ENCODE measurements at regions not wholly inside any gene's neighbourhood (a gene's known extent, or its start where the extent isn't known, plus 50 kb on each side); places are given as distances from the start of the nearest gene placed in this dataset.

GRCh38 chr4:122531514-122531913, 75.0 kb upstream of the IL2 start:
- Histone ChIP-seq H3K4me1 (no peaks in the 10 kb centered on the region), H3K4me2 (no peak overlapping the region), H3K9me3 (no peaks in the 10 kb centered on the region), H3K4me3 (no peak overlapping the region), H3K27ac (no peak overlapping the region)
- TF ChIP-seq RFX5 (IDR thresholded peaks at IDR 0.05) = no peak
- no peak for TF ChIP-seq EHF (CRISPR knock-in tag; IDR thresholded peaks at IDR 0.05)
- TF ChIP-seq ZSCAN20 (CRISPR knock-in tag; IDR thresholded peaks at IDR 0.05) = no peak
- TF ChIP-seq FOSB (CRISPR knock-in tag; IDR thresholded peaks at IDR 0.05) = no peak
- no peak for TF ChIP-seq ZNF302 (CRISPR knock-in tag; IDR thresholded peaks at IDR 0.05)
- TF ChIP-seq, protein P1, sequence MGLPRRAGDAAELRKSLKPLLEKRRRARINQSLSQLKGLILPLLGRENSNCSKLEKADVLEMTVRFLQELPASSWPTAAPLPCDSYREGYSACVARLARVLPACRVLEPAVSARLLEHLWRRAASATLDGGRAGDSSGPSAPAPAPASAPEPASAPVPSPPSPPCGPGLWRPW (IDR thresholded peaks at IDR 0.05) = no peak
- no peak for TF ChIP-seq FOSL2 (IDR thresholded peaks at IDR 0.05)
- no peak for TF ChIP-seq FOSL2 (CRISPR knock-in tag; IDR thresholded peaks at IDR 0.05)
- no peak for TF ChIP-seq HEYL (CRISPR knock-in tag; IDR thresholded peaks at IDR 0.05)
- no peak for TF ChIP-seq MYC (IDR thresholded peaks at IDR 0.05; ENCODE audit: borderline replicate concordance, low read length)
- no peak for TF ChIP-seq RARB (CRISPR knock-in tag; IDR thresholded peaks at IDR 0.05)
- TF ChIP-seq TFCP2L1 (CRISPR knock-in tag; IDR thresholded peaks at IDR 0.05) = no peak
- TF ChIP-seq, protein P2, sequence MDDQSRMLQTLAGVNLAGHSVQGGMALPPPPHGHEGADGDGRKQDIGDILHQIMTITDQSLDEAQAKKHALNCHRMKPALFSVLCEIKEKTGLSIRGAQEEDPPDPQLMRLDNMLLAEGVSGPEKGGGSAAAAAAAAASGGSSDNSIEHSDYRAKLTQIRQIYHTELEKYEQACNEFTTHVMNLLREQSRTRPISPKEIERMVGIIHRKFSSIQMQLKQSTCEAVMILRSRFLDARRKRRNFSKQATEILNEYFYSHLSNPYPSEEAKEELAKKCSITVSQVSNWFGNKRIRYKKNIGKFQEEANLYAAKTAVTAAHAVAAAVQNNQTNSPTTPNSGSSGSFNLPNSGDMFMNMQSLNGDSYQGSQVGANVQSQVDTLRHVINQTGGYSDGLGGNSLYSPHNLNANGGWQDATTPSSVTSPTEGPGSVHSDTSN (IDR thresholded peaks at IDR 0.05) = no peak
- no peak for TF ChIP-seq CBX2 (IDR thresholded peaks at IDR 0.05; ENCODE audit: borderline replicate concordance, low read depth)
- TF ChIP-seq RCOR1 (IDR thresholded peaks at IDR 0.05; ENCODE audit: low read depth, low read length) = no peak
- TF ChIP-seq CBX8 (IDR thresholded peaks at IDR 0.05) = no peak
- no peak for TF ChIP-seq KDM1A (IDR thresholded peaks at IDR 0.05; ENCODE audit: low read depth)
- DNase-seq (ENCODE audit: low read depth in 1 of 2, low spot score in 1 of 2) (no peak), ATAC-seq (no peak), FAIRE-seq (no peak)
- 6% methylated on average over 2 of the region's 3 CpGs for WGBS (ENCODE audit: missing lambda C conversion rate)
- ChIA-PET CTCF (no interaction called here), POLR2A (no interaction called here)

GRCh38 chr4:122531038-122531437, 74.5 kb upstream of the IL2 start:
- no peak for FAIRE-seq

GRCh38 chr4:122528879-122529278, 72.4 kb upstream of the IL2 start:
- no peaks in the 10 kb centered on the region for H3K4me1 ChIP-seq
- no peak overlapping the region for H3K27ac ChIP-seq
- WGBS (ENCODE audit: missing lambda C conversion rate) = 5% methylated on average over 3 of the region's 3 CpGs
- H3K9me3 ChIP-seq = no peaks in the 10 kb centered on the region; the same call in 2 of the 3 replicates
- no peak overlapping the region for H3K4me2 ChIP-seq
- no peak overlapping the region for H3K4me3 ChIP-seq
- DNase-seq (ENCODE audit: low read depth in 1 of 2, low spot score in 1 of 2) (no peak), ATAC-seq (no peak), FAIRE-seq (no peak)
- ChIA-PET CTCF (no interaction called here), POLR2A (no interaction called here)
- TF ChIP-seq RAD21 (conservative IDR thresholded peaks at IDR 0.05 in 1 of 2, IDR thresholded peaks at IDR 0.05 in 1 of 2) (no peak), PHF8 (IDR thresholded peaks at IDR 0.05; ENCODE audit: borderline replicate concordance, low read depth) (no peak), HOXA7 (CRISPR knock-in tag; IDR thresholded peaks at IDR 0.05) (no peak), EHF (CRISPR knock-in tag; IDR thresholded peaks at IDR 0.05) (no peak), CHD2 (IDR thresholded peaks at IDR 0.05; ENCODE audit: low read length, partially characterized antibody) (no peak), ATOH8 (CRISPR knock-in tag; IDR thresholded peaks at IDR 0.05; ENCODE audit: low read depth) (no peak), RCOR1 (IDR thresholded peaks at IDR 0.05; ENCODE audit: low read depth, low read length) (no peak), FOSB (CRISPR knock-in tag; IDR thresholded peaks at IDR 0.05) (no peak), EP300 (IDR thresholded peaks at IDR 0.05) (no peak), FOXS1 (CRISPR knock-in tag; IDR thresholded peaks at IDR 0.05) (no peak), CBX2 (IDR thresholded peaks at IDR 0.05; ENCODE audit: borderline replicate concordance, low read depth) (no peak)
- TF ChIP-seq, protein P3, sequence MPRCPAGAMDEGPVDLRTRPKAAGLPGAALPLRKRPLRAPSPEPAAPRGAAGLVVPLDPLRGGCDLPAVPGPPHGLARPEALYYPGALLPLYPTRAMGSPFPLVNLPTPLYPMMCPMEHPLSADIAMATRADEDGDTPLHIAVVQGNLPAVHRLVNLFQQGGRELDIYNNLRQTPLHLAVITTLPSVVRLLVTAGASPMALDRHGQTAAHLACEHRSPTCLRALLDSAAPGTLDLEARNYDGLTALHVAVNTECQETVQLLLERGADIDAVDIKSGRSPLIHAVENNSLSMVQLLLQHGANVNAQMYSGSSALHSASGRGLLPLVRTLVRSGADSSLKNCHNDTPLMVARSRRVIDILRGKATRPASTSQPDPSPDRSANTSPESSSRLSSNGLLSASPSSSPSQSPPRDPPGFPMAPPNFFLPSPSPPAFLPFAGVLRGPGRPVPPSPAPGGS (IDR thresholded peaks at IDR 0.05) = no peak
- TF ChIP-seq, protein P4, sequence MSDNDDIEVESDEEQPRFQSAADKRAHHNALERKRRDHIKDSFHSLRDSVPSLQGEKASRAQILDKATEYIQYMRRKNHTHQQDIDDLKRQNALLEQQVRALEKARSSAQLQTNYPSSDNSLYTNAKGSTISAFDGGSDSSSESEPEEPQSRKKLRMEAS (IDR thresholded peaks at IDR 0.05) = no peak

More at GRCh38 chr4:122531038-122531437, 74.5 kb upstream of the IL2 start:
- CTCF ChIA-PET = no interaction called here
- POLR2A ChIA-PET = no interaction called here
- no peaks in the 10 kb centered on the region for H3K9me3 ChIP-seq
- H3K4me3 ChIP-seq = no peak overlapping the region
- no peak for DNase-seq (ENCODE audit: low read depth in 1 of 2, low spot score in 1 of 2)
- no peak overlapping the region for H3K4me2 ChIP-seq
- no peak overlapping the region for H3K27ac ChIP-seq
- WGBS (ENCODE audit: missing lambda C conversion rate) = 38% methylated on average over 1 of the region's 1 CpG
- ATAC-seq = no peak
- H3K4me1 ChIP-seq = no peaks in the 10 kb centered on the region
- TF ChIP-seq CTCF (IDR thresholded peaks at IDR 0.05) (no peak), FOXS1 (CRISPR knock-in tag; IDR thresholded peaks at IDR 0.05) (no peak), SMC3 (IDR thresholded peaks at IDR 0.05) (no peak), TFCP2L1 (CRISPR knock-in tag; IDR thresholded peaks at IDR 0.05) (no peak)
